HG03565 (cell line): ENCODE measurements at regions not wholly inside any gene's neighbourhood (a gene's known extent, or its start where the extent isn't known, plus 50 kb on each side); places are given as distances from the start of the nearest gene placed in this dataset.
"Not testable (repeated sequence)": the region's sequence is repeated elsewhere in the genome, so short reads cannot be mapped to it uniquely, and the experiment has no call there.

ENCODE experiments used
- ATAC-seq: cut with Tn5 transposase; IDR thresholded peaks from one replicate; pipeline ENCODE4 v1.9.1; 2021; ENCODE audit warnings: mild to moderate bottlenecking, moderate library complexity; ENCODE audit not compliant: unreplicated experiment

DNA sequence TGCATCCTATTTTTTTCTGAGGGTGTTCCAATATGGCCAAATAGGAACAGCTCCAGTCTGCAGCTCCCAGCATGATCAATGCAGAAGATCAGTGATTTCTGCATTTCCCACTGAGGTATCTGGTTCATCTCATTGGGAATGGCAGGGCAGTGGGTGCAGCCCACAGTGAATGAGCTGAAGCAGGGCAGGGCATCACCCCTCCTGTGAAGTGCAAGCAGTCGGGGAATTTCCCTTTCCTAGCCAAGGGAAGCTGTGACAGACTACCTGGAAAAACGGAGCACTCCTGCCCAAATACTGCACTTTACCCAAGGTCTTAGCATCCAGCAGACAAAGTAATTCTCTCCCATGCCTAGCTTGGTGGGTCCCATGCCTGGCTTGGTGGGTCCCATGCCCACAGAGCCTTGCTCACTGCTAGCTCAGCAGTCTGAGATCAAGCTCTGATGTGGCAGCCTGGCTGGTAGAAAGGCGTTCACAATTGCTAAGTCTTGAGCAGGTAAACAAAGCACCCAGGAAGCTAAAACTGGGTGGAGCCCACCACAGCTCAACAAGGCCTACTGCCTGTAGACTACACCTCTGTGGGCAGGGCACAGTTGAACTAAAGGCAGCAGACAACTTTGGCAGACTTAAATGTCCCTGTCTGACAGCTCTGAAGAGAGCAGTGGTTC lies 352.0 kb downstream of the CDY1B start:
- ATAC-seq: not testable (repeated sequence)

DNA sequence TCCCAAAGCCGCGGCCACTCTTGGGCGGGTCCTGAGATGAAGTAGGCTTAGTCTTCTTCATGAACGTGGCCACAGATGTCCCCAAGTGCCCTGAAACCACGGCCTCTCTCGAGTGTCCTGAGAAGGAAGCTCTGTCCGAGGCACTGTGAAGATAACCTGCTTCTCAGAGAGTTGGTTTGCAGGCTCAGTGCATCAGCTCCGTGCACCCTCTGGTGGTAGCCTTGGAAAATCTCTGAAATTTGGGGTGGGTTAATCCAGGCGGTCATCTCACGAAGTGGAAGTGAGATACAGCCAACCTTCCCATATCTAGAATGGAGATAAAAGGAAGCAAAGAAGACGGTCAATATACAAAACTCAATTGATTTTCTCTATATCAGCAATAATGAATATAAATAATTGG lies 365.9 kb downstream of the CDY1B start:
- not testable (repeated sequence) for ATAC-seq

DNA sequence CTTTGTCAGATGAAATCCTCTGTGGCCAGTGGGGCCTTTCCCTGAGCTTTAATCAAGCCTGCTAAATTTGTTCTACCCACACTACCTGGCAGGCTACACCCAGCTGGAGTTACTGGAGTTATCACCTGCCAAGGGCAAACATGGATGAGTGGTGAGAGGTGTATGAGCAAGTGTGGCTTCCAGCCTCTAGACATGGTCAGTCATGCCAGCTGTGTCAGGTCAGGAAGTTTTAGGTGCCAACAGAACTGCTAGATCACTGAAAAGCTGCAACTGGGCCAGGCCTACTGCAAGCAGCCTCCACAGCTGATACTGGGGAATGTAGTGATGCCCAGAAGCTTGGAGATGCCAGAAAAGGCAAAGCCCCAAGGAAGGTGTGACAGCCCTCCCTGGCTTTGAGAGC lies 378.0 kb downstream of the CDY1B start:
- not testable (repeated sequence) for ATAC-seq

DNA sequence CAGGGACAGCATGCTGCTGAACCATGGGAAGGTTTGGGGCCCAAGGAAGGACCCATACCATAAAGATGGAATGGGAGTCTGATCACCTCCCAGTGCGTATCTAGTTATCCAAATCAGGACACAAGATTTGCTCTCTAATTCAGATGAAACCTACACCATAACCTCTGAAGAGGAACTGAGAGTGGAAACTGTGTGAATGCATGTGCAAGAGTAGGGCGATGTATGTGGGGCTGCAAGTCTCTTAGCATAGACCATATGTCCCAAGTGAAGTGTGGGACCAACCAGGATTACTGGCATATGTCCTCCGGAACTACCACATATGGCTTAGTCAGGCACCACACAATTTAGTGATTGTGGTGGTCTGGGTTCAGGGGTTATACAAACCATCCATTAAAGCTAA lies 403.0 kb downstream of the DAZ2 start:
- ATAC-seq: not testable (repeated sequence)

DNA sequence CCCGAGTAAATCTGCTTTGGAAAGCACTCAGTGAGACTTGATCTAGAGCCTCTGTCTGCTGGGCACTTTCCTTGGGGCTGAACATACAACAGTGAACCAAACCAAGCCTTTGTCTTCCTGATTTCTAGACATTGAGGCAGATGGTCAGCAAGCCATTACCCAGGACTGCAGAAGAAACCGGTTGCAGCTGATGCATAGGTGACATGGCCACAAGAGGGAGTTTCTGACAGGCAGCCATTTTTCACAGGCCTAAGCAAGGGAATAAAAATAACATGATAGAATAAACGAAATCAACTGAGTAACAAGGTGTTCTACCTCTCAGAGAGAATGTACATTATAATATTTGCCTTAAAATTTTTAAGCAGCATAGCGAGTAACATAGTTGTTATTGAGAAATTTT lies 391.1 kb downstream of the DAZ2 start:
- ATAC-seq: not testable (repeated sequence)

DNA sequence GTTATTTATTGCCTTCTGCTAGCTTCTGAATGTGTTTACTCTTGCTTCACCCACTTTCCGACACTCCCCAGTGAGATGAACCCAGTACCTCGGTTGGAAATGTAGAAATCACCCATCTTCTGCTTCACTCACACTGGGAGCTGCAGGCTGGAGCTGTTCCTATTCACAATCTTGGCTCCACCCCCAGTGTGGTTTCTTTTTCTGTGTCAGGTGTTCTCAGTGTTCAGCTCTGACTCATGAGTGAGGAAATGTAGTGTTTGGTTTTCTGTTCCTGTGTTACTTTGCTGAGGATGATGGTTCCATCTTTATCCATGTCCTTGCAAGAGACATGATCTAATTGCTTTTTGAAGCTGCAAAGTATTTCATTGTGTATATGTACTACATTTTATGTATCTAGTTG lies 377.2 kb downstream of the DAZ2 start:
- ATAC-seq: peak; percentile 49

DNA sequence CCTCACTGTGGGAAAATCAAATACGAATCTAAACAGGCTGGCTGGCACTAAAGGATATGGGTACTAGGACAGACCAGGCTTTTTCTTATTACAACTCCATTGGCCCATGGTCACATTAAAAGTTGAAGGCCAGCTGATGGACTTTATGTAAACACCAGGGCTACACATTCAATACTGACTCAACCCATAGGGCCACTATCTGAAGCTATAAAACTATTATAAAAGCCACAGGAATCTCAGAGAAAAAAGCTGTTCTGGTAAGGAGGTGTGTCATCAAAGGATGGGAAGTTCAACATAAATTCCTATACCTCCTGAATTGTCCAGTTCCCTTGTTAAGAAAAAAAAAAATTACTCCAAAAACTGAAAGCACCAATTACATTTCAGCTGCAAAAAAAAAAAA lies 370.9 kb downstream of the DAZ2 start:
- not testable (repeated sequence) for ATAC-seq

DNA sequence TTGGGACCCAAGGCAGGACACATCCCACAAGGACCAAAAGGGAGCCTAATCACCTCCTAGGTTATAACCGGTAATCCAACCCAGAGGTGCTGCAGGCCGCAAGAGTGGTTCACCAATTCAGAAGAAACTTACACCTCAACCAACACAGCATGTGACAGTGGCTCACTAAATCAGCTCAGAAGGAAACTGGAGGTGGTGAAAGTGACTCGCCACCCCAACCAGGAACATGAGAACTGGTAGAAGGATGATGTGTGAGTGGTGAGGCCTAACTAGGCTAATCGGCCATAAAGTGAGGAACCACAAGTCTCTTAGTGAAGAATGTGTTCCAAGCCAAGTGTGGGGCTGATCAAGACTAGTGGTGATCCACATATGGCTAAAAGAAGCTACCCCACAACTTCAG lies 369.1 kb downstream of the DAZ2 start:
- ATAC-seq: not testable (repeated sequence)
